K562 (cell line): ENCODE measurements at regions not wholly inside any gene's neighbourhood (a gene's known extent, or its start where the extent isn't known, plus 50 kb on each side); places are given as distances from the start of the nearest gene placed in this dataset.

Source experiments
- ATAC-seq: fragments of 200-7000 bp; cut with Tn5 transposase; 3 replicates; pipeline ENCODE4 v1.9.1; 2020; ENCODE audit warnings: moderate library complexity
- BruUV-seq: library from RNA; stranded (reverse); fragments of 400-500 nt; replicated peaks from 2 replicates; lab custom pipeline; 2021; lab: Mats Ljungman, UMichigan
- CTCF ChIA-PET: fragments of 300-600 bp; formaldehyde crosslinking; extraction: SDS; loops from one replicate; lab custom pipeline; 2021; ENCODE audit warnings: low intra/inter-chr PET ratio; lab: Yijun Ruan, JAX
- POLR2A ChIA-PET: fragments of 300-600, 350-650 bp; sonication (Branson Sonifier 250); formaldehyde crosslinking; extraction: SDS; loops from one replicate; lab custom pipeline; 2021; ENCODE audit warnings: antibody characterized with exemption, inconsistent platforms; lab: Yijun Ruan, JAX
- DNase-seq, 4 experiments: peaks; one replicate each; pipeline versions ENCODE4 v3.0.0 to v3.0.0-alpha.2; 2011 to 2018; ENCODE audit warnings: low spot score in 3 of 4, mixed read lengths in 3 of 4; ENCODE audit errors: extremely low read depth in 1 of 4
- FAIRE-seq: peaks from 2 replicates; lab custom pipeline; 2011; peaks lifted over from hg19 to GRCh38; lab: Jason Lieb, UNC
- H2AFZ ChIP-seq: 2 replicates; pipeline ENCODE4 v1.6.0; 2011; ENCODE audit warnings: low read depth, low read length, control low read depth, inconsistent platforms
- H3K27ac ChIP-seq: fragments of 200-600 bp; 3 replicates; pipeline ENCODE4 v1.8.0; 2011; ENCODE audit warnings: low read depth, mild to moderate bottlenecking, control low read depth, inconsistent platforms, low read length, moderate library complexity, mixed read lengths; ENCODE audit errors: extremely low read depth
- H3K27me3 ChIP-seq, 2 experiments: fragments of 300-600 bp in 1 of 2; 2 replicates in 1 of 2; 3 replicates in 1 of 2; pipeline versions ENCODE4 v1.6.0 to v1.8.0; 2011; ENCODE audit warnings: inconsistent platforms in 2 of 2, low read length in 2 of 2, mild to moderate bottlenecking in 1 of 2, mixed read lengths in 1 of 2, moderate library complexity in 1 of 2; ENCODE audit not compliant: control insufficient read depth in 2 of 2, insufficient read depth in 2 of 2
- H3K36me3 ChIP-seq: fragments of 300-600 bp; 3 replicates; pipeline ENCODE4 v1.8.0; 2011; ENCODE audit warnings: mild to moderate bottlenecking, low read length, inconsistent platforms; ENCODE audit not compliant: control insufficient read depth, insufficient read depth
- H3K4me1 ChIP-seq, 2 experiments: fragments of 200-600 bp in 1 of 2; replicated peaks in 1 of 2; 2 replicates in 1 of 2; 3 replicates in 1 of 2; pipeline versions ENCODE4 v1.5.1 to v1.8.0; 2011; ENCODE audit warnings: inconsistent platforms in 2 of 2, low read length in 2 of 2, mild to moderate bottlenecking in 1 of 2, mixed read lengths in 1 of 2, moderate library complexity in 1 of 2; ENCODE audit not compliant: control insufficient read depth in 2 of 2, insufficient read depth in 2 of 2
- H3K4me2 ChIP-seq: 2 replicates; pipeline ENCODE4 v1.6.1; 2011; ENCODE audit warnings: low read length, control low read depth, inconsistent platforms, mixed read lengths; ENCODE audit not compliant: insufficient read depth
- H3K4me3 ChIP-seq: fragments of 200-600 bp; sonication (generic), shearing (Covaris generic); 2 replicates; pipeline ENCODE4 v1.5.1; 2016; ENCODE audit warnings: control low read depth, inconsistent platforms
- H3K79me2 ChIP-seq: fragments of 200-600 bp; 3 replicates; pipeline ENCODE4 v1.8.0; 2011; ENCODE audit warnings: low read length, inconsistent platforms; ENCODE audit not compliant: control insufficient read depth, insufficient read depth
- H3K9ac ChIP-seq, 2 experiments: 2 replicates each; pipeline versions ENCODE4 v1.6.0 to v1.6.1; 2011; ENCODE audit warnings: low read depth in 2 of 2, low read length in 2 of 2, control low read depth in 1 of 2, inconsistent platforms in 1 of 2, mild to moderate bottlenecking in 1 of 2, mixed read lengths in 1 of 2; ENCODE audit not compliant: insufficient read depth in 1 of 2
- H3K9me1 ChIP-seq: one replicate; pipeline ENCODE4 v1.6.0; 2011; ENCODE audit warnings: inconsistent platforms, mild to moderate bottlenecking, low read length, moderate library complexity; ENCODE audit not compliant: control insufficient read depth, insufficient read depth
- H3K9me3 ChIP-seq: replicated peaks from 2 replicates; pipeline ENCODE4 v1.5.1; 2011; ENCODE audit warnings: low read depth, low read length, inconsistent platforms; ENCODE audit not compliant: control insufficient read depth, insufficient read depth
- H4K20me1 ChIP-seq: replicated peaks from 2 replicates; pipeline ENCODE4 v1.6.1; 2011; ENCODE audit warnings: low read length, inconsistent platforms, mixed read lengths; ENCODE audit not compliant: control insufficient read depth, insufficient read depth
- AFF1 ChIP-seq, 2 experiments: fragments of 450-650 bp; IDR thresholded peaks; 2 replicates each; pipeline ENCODE4 v1.6.1; 2018; ENCODE audit warnings: mild to moderate bottlenecking in 2 of 2, low read depth in 1 of 2; ENCODE audit not compliant: partially characterized antibody in 2 of 2
- FOXP1 ChIP-seq: sonication (generic); formaldehyde crosslinking; IDR thresholded peaks from 2 replicates; pipeline ENCODE4 v1.8.0; 2022; ENCODE audit warnings: mild to moderate bottlenecking, missing genetic modification reagents
- HMBOX1 ChIP-seq: sonication (generic); IDR thresholded peaks from 2 replicates; pipeline ENCODE4 v1.6.1; 2016
- NKRF ChIP-seq: fragments of 450-650 bp; IDR thresholded peaks from 2 replicates; pipeline ENCODE4 v1.6.1; 2016; ENCODE audit warnings: borderline replicate concordance
- PREB ChIP-seq: sonication (generic); formaldehyde crosslinking; IDR thresholded peaks from 2 replicates; pipeline ENCODE4 v1.8.1; 2023; ENCODE audit warnings: mild to moderate bottlenecking, missing genetic modification reagents
- SNAPC5 ChIP-seq: fragments of 250-450 bp; sonication (Bioruptor Pico); IDR thresholded peaks from 2 replicates; pipeline ENCODE4 v1.8.0; 2021; ENCODE audit warnings: moderate library complexity, mild to moderate bottlenecking, inconsistent platforms
- SREBF1 ChIP-seq: fragments of 150-350 bp; IDR thresholded peaks from 2 replicates; pipeline ENCODE4 v1.6.1; 2014; ENCODE audit warnings: antibody characterized with exemption, low read depth, low read length, borderline replicate concordance
- ZKSCAN3 ChIP-seq: fragments of 250-450 bp; sonication (Bioruptor Pico); IDR thresholded peaks from 2 replicates; pipeline ENCODE4 v1.4.0; 2020
- ZNF174 ChIP-seq: fragments of 250-450 bp; sonication (Bioruptor Pico); IDR thresholded peaks from 2 replicates; pipeline ENCODE4 v1.4.0; 2020; ENCODE audit warnings: mild to moderate bottlenecking
- ZNF277 ChIP-seq: fragments of 250-450 bp; sonication (Bioruptor Pico); IDR thresholded peaks from 2 replicates; pipeline ENCODE4 v1.8.0; 2022; ENCODE audit warnings: inconsistent platforms, mild to moderate bottlenecking, moderate library complexity, borderline replicate concordance
- ZNF280B ChIP-seq: fragments of 250-450 bp; sonication (Bioruptor Pico); IDR thresholded peaks from 2 replicates; pipeline ENCODE4 v1.5.1; 2021; ENCODE audit warnings: mild to moderate bottlenecking
- WGBS: fragments of 100-300 bp; shearing (Covaris generic); methylation state at CpG from one replicate; pipeline ENCODE4 v1.1.6; 2016; ENCODE audit warnings: low coverage, mixed read lengths; ENCODE audit not compliant: insufficient coverage; ENCODE audit errors: missing lambda C conversion rate; 5-methylcytosine and 5-hydroxymethylcytosine counted together
- in situ Hi-C: fragments of 300-500 bp; cut with MboI; formaldehyde crosslinking; loops from 4 replicates; pipeline ENCODE4 v1.15.0; 2018; ENCODE audit warnings: inconsistent platforms, mixed read lengths
- intact Hi-C: fragments of 100-400 bp; cut with micrococcal nuclease; formaldehyde crosslinking; loops from 2 replicates; pipeline ENCODE4 v1.14.2; 2022

GRCh38 chr2:39549000-39549399 lies 111.9 kb upstream of the MAP4K3 start:
- in situ Hi-C loops (no loop called here), intact Hi-C loops (no loop called here)
- Histone ChIP-seq H3K9ac (no peak overlapping the region), H3K4me3 (no peak overlapping the region), H3K4me2 (no peak overlapping the region), H3K9me3 (no peaks in the 10 kb centered on the region), H3K27ac (no peak overlapping the region), H3K79me2 (no peaks in the 10 kb centered on the region), H3K27me3 (peaks cover 0 to 4% of the 10 kb centered on the region in 2 experiments; a peak in 1 of 5 replicates), H3K36me3 (no peaks in the 10 kb centered on the region), H4K20me1 (no peaks in the 10 kb centered on the region), H3K9me1 (no peaks in the 10 kb centered on the region), H2AFZ (no peak overlapping the region), H3K4me1 (peaks cover 0 to 14% of the 10 kb centered on the region in 2 experiments; a peak in 2 of 5 replicates)
- FAIRE-seq (no peak), DNase-seq (no peak), ATAC-seq (no peak)
- POLR2A ChIA-PET = no interaction called here
- no TSS peak for BruUV-seq
- WGBS = 16% methylated on average over 1 of the region's 1 CpG
- CTCF ChIA-PET = no interaction called here
- TF ChIP-seq ZNF277 (CRISPR knock-in tag) (no peak), AFF1 (IDR thresholded peaks at IDR 0.05; ENCODE audit: low read depth in 1 of 2, partially characterized antibody in 2 of 2) (no peak), HMBOX1 (no peak), FOXP1 (CRISPR knock-in tag) (no peak), NKRF (no peak), ZNF174 (CRISPR knock-in tag) (no peak), ZKSCAN3 (CRISPR knock-in tag) (no peak), SNAPC5 (no peak), SREBF1 (no peak), ZNF280B (CRISPR knock-in tag) (no peak), PREB (CRISPR knock-in tag) (no peak)
